ENCODE measurements at regions not wholly inside any gene's neighbourhood (a gene's known extent, or its start where the extent isn't known, plus 50 kb on each side); places are given as distances from the start of the nearest gene placed in this dataset.

DNA sequence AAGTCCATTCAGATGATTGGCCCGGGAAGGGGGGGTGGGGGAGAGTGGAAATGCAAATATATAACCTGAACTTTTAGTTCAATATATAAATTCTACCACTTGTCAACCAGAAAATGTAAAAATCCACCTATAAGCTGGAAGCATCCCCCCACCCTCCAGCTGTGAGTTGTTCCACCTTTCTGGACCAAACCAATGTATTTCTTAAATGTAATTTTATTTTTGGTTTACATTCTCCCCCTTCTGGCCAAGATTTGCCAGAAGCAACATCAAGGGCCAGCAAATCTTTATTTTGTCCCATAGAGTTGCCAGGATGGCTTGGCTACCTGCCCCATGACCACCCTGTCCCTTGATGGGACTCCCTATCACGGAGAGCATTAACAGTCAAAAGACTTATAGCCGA lies 545.7 kb downstream of the TBL1XR1 start:
- no peaks in the 10 kb centered on the region for H3K36me3 ChIP-seq (replicated peaks in 1 of 2; ENCODE audit: control insufficient read depth in 1 of 2, insufficient read depth in 2 of 2, low read length in 1 of 2)
- no peak for DNase-seq
- 36% methylated on average over 3 of the region's 3 CpGs for WGBS (ENCODE audit: low lambda C conversion rate)
- no peak overlapping the region for H3K9ac ChIP-seq
- H3K4me1 ChIP-seq (ENCODE audit: control insufficient read depth in 1 of 2, insufficient read depth in 2 of 2, low read depth in 1 of 2, low read length in 1 of 2), result no peaks in the 10 kb centered on the region
- H4K20me1 ChIP-seq (ENCODE audit: insufficient read depth), result no peaks in the 10 kb centered on the region
- no peak overlapping the region for H3K4me3 ChIP-seq (ENCODE audit: low read depth in 2 of 2, low read length in 1 of 2)
- no peak overlapping the region for H2AFZ ChIP-seq (ENCODE audit: low read depth)
- H3K79me2 ChIP-seq (ENCODE audit: insufficient read depth), result no peaks in the 10 kb centered on the region
- POLR2A ChIA-PET, result no interaction called here
- no peaks in the 10 kb centered on the region for H3K9me3 ChIP-seq
- H3F3A ChIP-seq (replicated peaks; ENCODE audit: insufficient read depth), result no peaks in the 10 kb centered on the region
- H3K4me2 ChIP-seq, result no peak overlapping the region
- H3K27me3 ChIP-seq (ENCODE audit: insufficient read depth), result no peaks in the 10 kb centered on the region
- CTCF ChIA-PET, result interaction anchor here (0.9 kb wide), 1 partner anchor 1767 kb away, joined by 3 read pairs; no protein-coding TSS in a partner anchor
- no peaks in the 10 kb centered on the region for H3K9me2 ChIP-seq
- H3K27ac ChIP-seq (ENCODE audit: low read depth in 2 of 2, low read length in 1 of 2), result no peak overlapping the region
- TF ChIP-seq TCF12 (IDR thresholded peaks at IDR 0.05) (no peak), POLR2AphosphoS5 (IDR thresholded peaks at IDR 0.05; ENCODE audit: low read depth, low read length) (no peak), ELF1 (IDR thresholded peaks at IDR 0.05) (no peak), NFIC (IDR thresholded peaks at IDR 0.05; ENCODE audit: borderline replicate concordance) (no peak), MXI1 (IDR thresholded peaks at IDR 0.05; ENCODE audit: low read depth, low read length) (no peak), FOXJ3 (CRISPR knock-in tag; IDR thresholded peaks at IDR 0.05) (no peak), RXRA (IDR thresholded peaks at IDR 0.05; ENCODE audit: borderline replicate concordance, low read depth) (no peak), RFX5 (IDR thresholded peaks at IDR 0.05; ENCODE audit: low read length) (no peak), SMC3 (IDR thresholded peaks at IDR 0.05; ENCODE audit: low read depth, low read length) (no peak), FOXM1 (IDR thresholded peaks at IDR 0.05; ENCODE audit: low read depth) (no peak), EZH2phosphoT487 (IDR thresholded peaks at IDR 0.05; ENCODE audit: borderline replicate concordance, low read depth) (no peak), TAF1 (IDR thresholded peaks at IDR 0.05; ENCODE audit: borderline replicate concordance, low read depth, low read length) (no peak), ZBTB33 (IDR thresholded peaks at IDR 0.05; ENCODE audit: borderline replicate concordance, low read depth) (no peak), GABPA (IDR thresholded peaks at IDR 0.05; ENCODE audit: low read depth) (no peak), EP300 (IDR thresholded peaks at IDR 0.05; ENCODE audit: borderline replicate concordance in 1 of 2, low read depth in 1 of 2, low read length in 1 of 2) (no peak)
- TF ChIP-seq, protein P1, sequence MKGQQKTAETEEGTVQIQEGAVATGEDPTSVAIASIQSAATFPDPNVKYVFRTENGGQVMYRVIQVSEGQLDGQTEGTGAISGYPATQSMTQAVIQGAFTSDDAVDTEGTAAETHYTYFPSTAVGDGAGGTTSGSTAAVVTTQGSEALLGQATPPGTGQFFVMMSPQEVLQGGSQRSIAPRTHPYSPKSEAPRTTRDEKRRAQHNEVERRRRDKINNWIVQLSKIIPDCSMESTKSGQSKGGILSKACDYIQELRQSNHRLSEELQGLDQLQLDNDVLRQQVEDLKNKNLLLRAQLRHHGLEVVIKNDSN (IDR thresholded peaks at IDR 0.05; ENCODE audit: borderline replicate concordance, low read depth), result no peak
- TF ChIP-seq, protein P2, sequence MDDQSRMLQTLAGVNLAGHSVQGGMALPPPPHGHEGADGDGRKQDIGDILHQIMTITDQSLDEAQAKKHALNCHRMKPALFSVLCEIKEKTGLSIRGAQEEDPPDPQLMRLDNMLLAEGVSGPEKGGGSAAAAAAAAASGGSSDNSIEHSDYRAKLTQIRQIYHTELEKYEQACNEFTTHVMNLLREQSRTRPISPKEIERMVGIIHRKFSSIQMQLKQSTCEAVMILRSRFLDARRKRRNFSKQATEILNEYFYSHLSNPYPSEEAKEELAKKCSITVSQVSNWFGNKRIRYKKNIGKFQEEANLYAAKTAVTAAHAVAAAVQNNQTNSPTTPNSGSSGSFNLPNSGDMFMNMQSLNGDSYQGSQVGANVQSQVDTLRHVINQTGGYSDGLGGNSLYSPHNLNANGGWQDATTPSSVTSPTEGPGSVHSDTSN (IDR thresholded peaks at IDR 0.05), result no peak
- TF ChIP-seq, protein P3, sequence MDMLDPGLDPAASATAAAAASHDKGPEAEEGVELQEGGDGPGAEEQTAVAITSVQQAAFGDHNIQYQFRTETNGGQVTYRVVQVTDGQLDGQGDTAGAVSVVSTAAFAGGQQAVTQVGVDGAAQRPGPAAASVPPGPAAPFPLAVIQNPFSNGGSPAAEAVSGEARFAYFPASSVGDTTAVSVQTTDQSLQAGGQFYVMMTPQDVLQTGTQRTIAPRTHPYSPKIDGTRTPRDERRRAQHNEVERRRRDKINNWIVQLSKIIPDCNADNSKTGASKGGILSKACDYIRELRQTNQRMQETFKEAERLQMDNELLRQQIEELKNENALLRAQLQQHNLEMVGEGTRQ (IDR thresholded peaks at IDR 0.05; ENCODE audit: borderline replicate concordance, low read depth, low read length), result no peak
- TF ChIP-seq, protein P4, sequence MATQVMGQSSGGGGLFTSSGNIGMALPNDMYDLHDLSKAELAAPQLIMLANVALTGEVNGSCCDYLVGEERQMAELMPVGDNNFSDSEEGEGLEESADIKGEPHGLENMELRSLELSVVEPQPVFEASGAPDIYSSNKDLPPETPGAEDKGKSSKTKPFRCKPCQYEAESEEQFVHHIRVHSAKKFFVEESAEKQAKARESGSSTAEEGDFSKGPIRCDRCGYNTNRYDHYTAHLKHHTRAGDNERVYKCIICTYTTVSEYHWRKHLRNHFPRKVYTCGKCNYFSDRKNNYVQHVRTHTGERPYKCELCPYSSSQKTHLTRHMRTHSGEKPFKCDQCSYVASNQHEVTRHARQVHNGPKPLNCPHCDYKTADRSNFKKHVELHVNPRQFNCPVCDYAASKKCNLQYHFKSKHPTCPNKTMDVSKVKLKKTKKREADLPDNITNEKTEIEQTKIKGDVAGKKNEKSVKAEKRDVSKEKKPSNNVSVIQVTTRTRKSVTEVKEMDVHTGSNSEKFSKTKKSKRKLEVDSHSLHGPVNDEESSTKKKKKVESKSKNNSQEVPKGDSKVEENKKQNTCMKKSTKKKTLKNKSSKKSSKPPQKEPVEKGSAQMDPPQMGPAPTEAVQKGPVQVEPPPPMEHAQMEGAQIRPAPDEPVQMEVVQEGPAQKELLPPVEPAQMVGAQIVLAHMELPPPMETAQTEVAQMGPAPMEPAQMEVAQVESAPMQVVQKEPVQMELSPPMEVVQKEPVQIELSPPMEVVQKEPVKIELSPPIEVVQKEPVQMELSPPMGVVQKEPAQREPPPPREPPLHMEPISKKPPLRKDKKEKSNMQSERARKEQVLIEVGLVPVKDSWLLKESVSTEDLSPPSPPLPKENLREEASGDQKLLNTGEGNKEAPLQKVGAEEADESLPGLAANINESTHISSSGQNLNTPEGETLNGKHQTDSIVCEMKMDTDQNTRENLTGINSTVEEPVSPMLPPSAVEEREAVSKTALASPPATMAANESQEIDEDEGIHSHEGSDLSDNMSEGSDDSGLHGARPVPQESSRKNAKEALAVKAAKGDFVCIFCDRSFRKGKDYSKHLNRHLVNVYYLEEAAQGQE (IDR thresholded peaks at IDR 0.05; ENCODE audit: low read depth, low read length), result no peak
- TF ChIP-seq, protein P5, sequence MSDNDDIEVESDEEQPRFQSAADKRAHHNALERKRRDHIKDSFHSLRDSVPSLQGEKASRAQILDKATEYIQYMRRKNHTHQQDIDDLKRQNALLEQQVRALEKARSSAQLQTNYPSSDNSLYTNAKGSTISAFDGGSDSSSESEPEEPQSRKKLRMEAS (IDR thresholded peaks at IDR 0.05; ENCODE audit: low read depth), result no peak

Data from SK-N-SH (cell line).